Mesenchymal stem cell (in vitro differentiated cells and primary cell): ENCODE measurements at regions not wholly inside any gene's neighbourhood (a gene's known extent, or its start where the extent isn't known, plus 50 kb on each side); places are given as distances from the start of the nearest gene placed in this dataset.
"Not testable (repeated sequence)": the region's sequence is repeated elsewhere in the genome, so short reads cannot be mapped to it uniquely, and the experiment has no call there.

Experiments
- DNase-seq: peaks from one replicate; pipeline ENCODE4 v3.0.0-alpha.2; 2013
- H2AFZ ChIP-seq: one replicate; pipeline ENCODE4 v1.6.1; 2013; ENCODE audit warnings: low read depth, mild to moderate bottlenecking, control low read depth, inconsistent platforms, low read length, moderate library complexity
- H2AK5ac ChIP-seq: 2 replicates; pipeline ENCODE4 v1.6.1; 2013; ENCODE audit warnings: low read length, moderate library complexity, mild to moderate bottlenecking, inconsistent platforms; ENCODE audit not compliant: severe bottlenecking
- H2BK120ac ChIP-seq: one replicate; pipeline ENCODE4 v1.6.1; 2013; ENCODE audit warnings: low read depth, mild to moderate bottlenecking, inconsistent platforms, low read length, moderate library complexity
- H2BK12ac ChIP-seq, 2 experiments: one replicate each; pipeline ENCODE4 v1.6.1; 2013; ENCODE audit warnings: inconsistent platforms in 2 of 2, low read length in 2 of 2, mild to moderate bottlenecking in 2 of 2, moderate library complexity in 2 of 2, control low read depth in 1 of 2
- H2BK15ac ChIP-seq: one replicate; pipeline ENCODE4 v1.6.1; 2013; ENCODE audit warnings: mild to moderate bottlenecking, low read depth, inconsistent platforms; ENCODE audit not compliant: poor library complexity, severe bottlenecking
- H2BK5ac ChIP-seq: 2 replicates; pipeline ENCODE4 v1.6.1; 2013; ENCODE audit warnings: low read depth, mild to moderate bottlenecking, low read length, control low read depth, inconsistent platforms; ENCODE audit not compliant: poor library complexity, severe bottlenecking
- H3K14ac ChIP-seq, 2 experiments: one replicate each; pipeline ENCODE4 v1.6.1; 2013; ENCODE audit warnings: inconsistent platforms in 2 of 2, low read length in 2 of 2, control low read depth in 1 of 2, mild to moderate bottlenecking in 1 of 2, moderate library complexity in 1 of 2
- H3K18ac ChIP-seq, 2 experiments: one replicate each; pipeline ENCODE4 v1.6.1; 2013; ENCODE audit warnings: inconsistent platforms in 2 of 2, low read length in 2 of 2, control low read depth in 1 of 2, low read depth in 1 of 2, mild to moderate bottlenecking in 1 of 2
- H3K23ac ChIP-seq, 2 experiments: one replicate each; pipeline ENCODE4 v1.6.1; 2013; ENCODE audit warnings: inconsistent platforms in 2 of 2, low read length in 2 of 2, mild to moderate bottlenecking in 2 of 2, moderate library complexity in 2 of 2, control low read depth in 1 of 2
- H3K27ac ChIP-seq: 2 replicates; pipeline ENCODE4 v1.5.1; 2013; ENCODE audit warnings: mild to moderate bottlenecking, moderate library complexity, low read length, control low read depth, inconsistent platforms; ENCODE audit not compliant: poor library complexity, severe bottlenecking
- H3K27me3 ChIP-seq, 2 experiments: 2 replicates each; pipeline versions ENCODE4 v1.6.1 to v1.7.0; 2013; ENCODE audit warnings: low read length in 2 of 2, mild to moderate bottlenecking in 2 of 2, moderate library complexity in 2 of 2, control low read depth in 1 of 2, inconsistent platforms in 1 of 2; ENCODE audit not compliant: control insufficient read depth in 1 of 2, insufficient read depth in 1 of 2
- H3K36me3 ChIP-seq, 2 experiments: 2 replicates each; pipeline versions ENCODE4 v1.6.1 to v1.7.0; 2013; ENCODE audit warnings: low read length in 2 of 2, control low read depth in 1 of 2, inconsistent platforms in 1 of 2, low read depth in 1 of 2, mild to moderate bottlenecking in 1 of 2; ENCODE audit not compliant: insufficient read depth in 2 of 2, control insufficient read depth in 1 of 2
- H3K4ac ChIP-seq, 2 experiments: one replicate each; pipeline ENCODE4 v1.6.1; 2013; ENCODE audit warnings: inconsistent platforms in 2 of 2, low read length in 2 of 2, mild to moderate bottlenecking in 2 of 2, moderate library complexity in 2 of 2, control low read depth in 1 of 2, low read depth in 1 of 2
- H3K4me1 ChIP-seq: 2 replicates; pipeline ENCODE4 v1.6.1; 2013; ENCODE audit warnings: low read depth, low read length, control low read depth; ENCODE audit not compliant: control insufficient read depth, insufficient read depth
- H3K4me2 ChIP-seq: 2 replicates; pipeline ENCODE4 v1.6.1; 2013; ENCODE audit warnings: low read length, mild to moderate bottlenecking, inconsistent platforms; ENCODE audit not compliant: poor library complexity, severe bottlenecking
- H3K4me3 ChIP-seq, 2 experiments: 2 replicates each; pipeline versions ENCODE4 v1.5.1 to v1.7.0; 2013; ENCODE audit warnings: low read length in 2 of 2, mild to moderate bottlenecking in 2 of 2, control low read depth in 1 of 2, low read depth in 1 of 2; ENCODE audit not compliant: insufficient read depth in 1 of 2
- H3K79me1 ChIP-seq: replicated peaks from 2 replicates; pipeline ENCODE4 v1.6.1; 2013; ENCODE audit warnings: mild to moderate bottlenecking, control low read depth, low read length, inconsistent platforms; ENCODE audit not compliant: poor library complexity, severe bottlenecking
- H3K9ac ChIP-seq: 2 replicates; pipeline ENCODE4 v1.7.0; 2013; ENCODE audit warnings: mild to moderate bottlenecking, low read length, moderate library complexity
- H3K9me3 ChIP-seq: 2 replicates; pipeline ENCODE4 v1.7.0; 2013; ENCODE audit warnings: mild to moderate bottlenecking, low read length; ENCODE audit not compliant: control insufficient read depth
- H4K8ac ChIP-seq: one replicate; pipeline ENCODE4 v1.6.1; 2013; ENCODE audit warnings: inconsistent platforms, mild to moderate bottlenecking, low read length, moderate library complexity
- H4K91ac ChIP-seq: one replicate; pipeline ENCODE4 v1.6.1; 2013; ENCODE audit warnings: mild to moderate bottlenecking, low read length, inconsistent platforms
- WGBS: methylation state at CpG from one replicate; pipeline ENCODE4 v1.1.7; 2013; ENCODE audit warnings: mixed read lengths; 5-methylcytosine and 5-hydroxymethylcytosine counted together

DNA sequence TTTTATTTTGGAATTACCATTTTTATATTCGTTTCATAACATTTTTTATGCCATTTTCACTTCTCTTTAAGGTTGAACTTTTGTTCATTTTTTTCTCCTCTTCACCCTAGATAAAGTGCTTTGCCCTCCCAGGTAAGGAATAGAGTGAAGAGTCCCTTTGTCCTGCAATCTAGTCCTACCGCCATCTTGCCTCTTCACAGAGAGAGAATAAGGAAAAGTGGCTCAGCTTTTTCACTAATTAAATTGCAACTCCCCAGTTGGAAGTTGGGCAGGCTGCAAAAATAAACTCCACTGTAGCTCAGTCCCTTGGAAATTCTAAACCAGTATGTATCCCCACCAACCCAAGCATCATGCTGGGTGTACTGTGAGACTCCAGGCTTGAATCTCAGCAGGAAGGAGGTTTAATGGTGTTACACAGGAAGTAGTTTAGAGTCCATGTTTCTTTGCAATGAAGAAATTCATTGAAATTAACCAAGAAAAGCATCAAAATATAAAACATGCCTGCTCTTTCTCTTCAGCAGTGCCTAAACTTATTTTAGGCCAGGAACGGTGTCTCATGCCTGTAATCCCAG is 60.3 kb upstream of the PCSK1 start:
- Histone ChIP-seq H4K8ac (no peak overlapping the region), H3K18ac (no peak overlapping the region), H2BK12ac (no peak overlapping the region), H3K27me3 (peaks cover 0 to 3% of the 10 kb centered on the region in 2 experiments), H3K4me3 (no peak overlapping the region), H3K36me3 (no peaks in the 10 kb centered on the region), H3K79me1 (no peaks in the 10 kb centered on the region), H3K4me2 (no peak overlapping the region), H3K27ac (no peak overlapping the region), H3K9ac (no peak overlapping the region), H3K4ac (no peak overlapping the region), H3K9me3 (no peaks in the 10 kb centered on the region), H2BK15ac (no peak overlapping the region), H3K4me1 (no peaks in the 10 kb centered on the region), H4K91ac (no peak overlapping the region), H2AFZ (no peak overlapping the region), H2AK5ac (no peak overlapping the region), H3K23ac (no peak overlapping the region), H2BK120ac (no peak overlapping the region), H3K14ac (no peak overlapping the region), H2BK5ac (no peak overlapping the region)
- DNase-seq: no peak
- 83% methylated on average over 3 of the region's 3 CpGs for WGBS

DNA sequence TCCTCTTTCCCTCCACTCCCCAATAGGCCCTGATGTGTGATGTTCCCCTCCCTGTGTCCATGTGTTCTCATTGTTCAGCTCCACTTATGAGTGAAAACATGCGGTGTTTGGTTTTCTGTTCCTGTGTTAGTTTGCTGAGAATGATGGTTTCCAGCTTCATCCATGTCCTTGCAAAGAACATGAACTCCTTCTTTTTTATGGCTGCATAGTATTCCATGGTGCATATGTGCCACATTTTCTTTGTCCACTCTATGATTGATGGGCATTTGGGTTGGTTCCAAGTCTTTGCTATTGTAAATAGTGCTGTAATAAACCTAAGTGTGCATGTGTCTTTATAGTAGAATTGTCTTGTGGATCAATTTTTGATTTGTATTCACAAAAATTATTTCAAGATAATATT is 62.4 kb upstream of the PCSK1 start:
- not testable (repeated sequence) for H3K79me1 ChIP-seq, H3K4me2 ChIP-seq, H3K36me3 ChIP-seq, H3K9ac ChIP-seq, H3K14ac ChIP-seq, H4K8ac ChIP-seq, H3K27ac ChIP-seq, H2BK15ac ChIP-seq, H3K4me1 ChIP-seq, H2BK12ac ChIP-seq, H3K27me3 ChIP-seq, H2BK5ac ChIP-seq, H3K18ac ChIP-seq, H3K4me3 ChIP-seq, DNase-seq, H3K4ac ChIP-seq, H2AK5ac ChIP-seq, H4K91ac ChIP-seq, H2AFZ ChIP-seq, H3K23ac ChIP-seq, H2BK120ac ChIP-seq, H3K9me3 ChIP-seq
- WGBS: no CpG with 5 or more reads among the region's 1 CpG

DNA sequence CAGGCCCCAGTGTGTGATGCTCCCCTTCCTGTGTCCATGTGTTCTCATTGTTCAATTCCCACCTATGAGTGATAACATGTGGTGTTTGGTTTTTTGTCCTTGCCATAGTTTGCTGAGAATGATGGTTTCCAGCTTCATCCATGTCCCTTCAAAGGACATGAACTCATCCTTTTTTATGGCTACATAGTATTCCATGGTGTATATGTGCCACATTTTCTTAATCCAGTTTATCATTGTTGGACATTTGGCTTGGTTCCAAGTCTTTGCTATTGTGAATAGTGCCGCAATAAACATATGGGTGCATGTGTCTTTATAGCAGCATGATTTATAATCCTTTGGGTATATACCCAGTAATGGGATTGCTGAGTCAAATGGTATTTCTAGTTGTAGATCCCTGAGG is 64.0 kb upstream of the PCSK1 start:
- not testable (repeated sequence) for H4K8ac ChIP-seq, H3K9me3 ChIP-seq, H3K18ac ChIP-seq, DNase-seq, H2BK120ac ChIP-seq, H2BK15ac ChIP-seq, H2AK5ac ChIP-seq, H3K27ac ChIP-seq, H3K27me3 ChIP-seq, H3K4ac ChIP-seq, H3K14ac ChIP-seq, H2BK12ac ChIP-seq, H3K4me1 ChIP-seq, H2AFZ ChIP-seq, H4K91ac ChIP-seq, H3K4me2 ChIP-seq, H3K79me1 ChIP-seq, H3K4me3 ChIP-seq, H3K36me3 ChIP-seq, H3K23ac ChIP-seq, H3K9ac ChIP-seq, H2BK5ac ChIP-seq
- WGBS: no CpG with 5 or more reads among the region's 1 CpG

DNA sequence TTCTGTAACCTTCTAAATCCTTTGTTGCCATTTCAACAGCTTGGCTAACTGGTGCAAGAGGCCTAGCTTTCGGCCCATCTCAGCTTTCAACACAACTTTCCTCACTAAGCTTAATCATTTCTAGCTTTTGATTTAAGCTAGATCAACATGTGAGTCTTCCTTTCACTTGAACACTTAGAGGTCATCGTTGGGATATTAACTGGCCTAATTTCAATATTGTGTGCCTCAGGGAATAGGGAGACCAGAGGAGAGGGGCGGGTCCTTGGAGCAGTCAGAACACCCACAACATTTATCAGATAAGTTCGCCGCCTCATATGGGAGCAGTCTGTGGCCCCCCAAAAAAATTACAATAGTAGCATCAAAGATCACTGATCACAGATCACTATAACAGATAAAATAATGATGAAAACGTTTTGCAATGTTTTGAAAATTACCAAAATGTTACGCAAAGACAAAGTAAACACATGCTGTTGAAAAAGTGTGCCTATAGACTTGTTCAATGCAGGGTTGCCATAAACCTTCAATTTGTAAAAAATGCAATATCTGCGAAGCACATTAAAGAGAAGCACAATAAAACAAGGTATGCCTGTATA is 66.8 kb upstream of the PCSK1 start:
- DNase-seq: no peak
- H2AK5ac ChIP-seq: no peak overlapping the region
- H3K27ac ChIP-seq: no peak overlapping the region
- no peak overlapping the region for H3K18ac ChIP-seq
- no peak overlapping the region for H3K9ac ChIP-seq
- no peaks in the 10 kb centered on the region for H3K36me3 ChIP-seq
- H4K91ac ChIP-seq: no peak overlapping the region
- H3K79me1 ChIP-seq: no peaks in the 10 kb centered on the region
- H3K4me2 ChIP-seq: no peak overlapping the region
- H3K27me3 ChIP-seq: no peaks in the 10 kb centered on the region
- no peak overlapping the region for H2BK120ac ChIP-seq
- H2BK12ac ChIP-seq: no peak overlapping the region
- H3K4ac ChIP-seq: no peak overlapping the region
- H3K14ac ChIP-seq: no peak overlapping the region
- WGBS: 80% methylated on average over 4 of the region's 8 CpGs
- no peak overlapping the region for H4K8ac ChIP-seq
- no peak overlapping the region for H3K4me3 ChIP-seq
- H3K9me3 ChIP-seq: no peaks in the 10 kb centered on the region
- no peak overlapping the region for H2AFZ ChIP-seq
- no peak overlapping the region for H2BK15ac ChIP-seq
- no peak overlapping the region for H3K23ac ChIP-seq
- H3K4me1 ChIP-seq: no peaks in the 10 kb centered on the region
- H2BK5ac ChIP-seq: no peak overlapping the region
